Mucosa of descending colon (tissue), 3 donors: ENCODE measurements at regions not wholly inside any gene's neighbourhood (a gene's known extent, or its start where the extent isn't known, plus 50 kb on each side); places are given as distances from the start of the nearest gene placed in this dataset.

Experiments
- ATAC-seq: fragments of 200-7000 bp; cut with Tn5 transposase; one replicate; pipeline ENCODE4 v1.9.1; 2020; ENCODE audit warnings: mild to moderate bottlenecking, moderate library complexity
- DNase-seq, 3 donors: peaks; one replicate each; pipeline ENCODE4 v3.0.0-alpha.2; 2020
- H3K36me3 ChIP-seq: fragments of 200-600 bp; one replicate; pipeline ENCODE4 v1.8.0; 2021; ENCODE audit warnings: low read depth, mild to moderate bottlenecking
- H3K4me1 ChIP-seq: fragments of 200-600 bp; one replicate; pipeline ENCODE4 v1.8.0; 2021; ENCODE audit warnings: low read depth, mild to moderate bottlenecking
- H3K4me3 ChIP-seq: fragments of 200-600 bp; one replicate; pipeline ENCODE4 v1.8.0; 2021; ENCODE audit warnings: mild to moderate bottlenecking
- H3K9me3 ChIP-seq: fragments of 200-600 bp; one replicate; pipeline ENCODE4 v1.8.0; 2021; ENCODE audit warnings: mild to moderate bottlenecking
- CTCF ChIP-seq: fragments of 200-600 bp; IDR thresholded peaks from one replicate; pipeline ENCODE4 v1.8.0; 2022; ENCODE audit warnings: antibody characterized with exemption, mild to moderate bottlenecking
- intact Hi-C, 2 donors: fragments of 100-400 bp; cut with DNase I in 1 of 2; cut with micrococcal nuclease in 1 of 2; formaldehyde crosslinking; loops; one replicate each; pipeline versions ENCODE4 v1.11.0 to v1.11.1; 2022; cut with DNase I, micrococcal nuclease
- donor health status: DM: no; HTN: no; CAD: no; lungs with moderate emphysema.
- donor health status: DM: no; HTN: no; CAD: no.
- donor health status: DM: no; HTN: yes; CAD: no.

GRCh38 chr15:91549581-91549980, 303.9 kb upstream of the SLCO3A1 start:
- TF ChIP-seq CTCF, result no peak
- Histone ChIP-seq H3K9me3 (no peaks in the 10 kb centered on the region), H3K36me3 (no peaks in the 10 kb centered on the region), H3K4me3 (no peak overlapping the region), H3K4me1 (no peaks in the 10 kb centered on the region)
- no peak for DNase-seq
- intact Hi-C loops, result no loop called here
- no peak for ATAC-seq

- DNase-seq (no peak), ATAC-seq (no peak)
- no peak for TF ChIP-seq CTCF
- no peaks in the 10 kb centered on the region for H3K9me3 ChIP-seq
- H3K4me3 ChIP-seq, result no peak overlapping the region
- no peaks in the 10 kb centered on the region for H3K36me3 ChIP-seq
- intact Hi-C loops, result no loop called here
- no peaks in the 10 kb centered on the region for H3K4me1 ChIP-seq
Measured at GRCh38 chr15:91552555-91552954, 301.0 kb upstream of the SLCO3A1 start.

DNA sequence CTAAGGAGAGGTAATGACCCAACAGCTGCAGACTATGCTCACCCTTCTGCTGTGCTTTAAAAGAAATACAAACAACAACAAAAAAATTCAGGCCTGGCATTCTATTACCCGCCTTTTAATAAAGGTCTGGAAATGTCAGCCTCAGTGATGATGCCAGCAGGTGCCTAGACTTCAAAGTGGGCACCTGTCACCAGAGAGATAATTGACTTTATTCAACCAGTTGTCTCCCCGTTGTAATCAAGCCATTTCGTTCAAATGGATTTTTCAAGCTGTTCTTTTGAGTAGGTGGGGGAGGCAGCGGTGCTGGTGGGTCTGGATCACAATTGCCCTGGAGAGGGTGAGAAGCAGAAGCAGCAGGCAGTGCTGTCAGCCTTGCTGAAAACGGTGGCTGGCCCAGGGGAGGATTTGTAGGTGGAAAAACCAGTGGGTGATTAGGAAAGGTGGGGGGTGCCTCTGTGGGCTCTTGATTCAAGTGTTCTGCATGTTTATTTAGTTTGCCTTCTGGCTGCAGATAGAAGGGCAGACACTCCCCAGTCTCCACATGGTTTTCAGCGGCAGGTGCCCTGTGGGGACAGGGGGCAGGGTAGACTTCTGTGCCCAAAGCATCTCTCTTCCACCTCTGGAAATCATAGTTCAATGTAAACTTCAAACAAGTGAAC, 300.2 kb upstream of the SLCO3A1 start:
- DNase-seq (no peak), ATAC-seq (no peak)
- Histone ChIP-seq H3K4me3 (no peak overlapping the region), H3K36me3 (no peaks in the 10 kb centered on the region), H3K9me3 (no peaks in the 10 kb centered on the region), H3K4me1 (no peaks in the 10 kb centered on the region)
- intact Hi-C loops, result no loop called here
- TF ChIP-seq CTCF, result no peak

DNA sequence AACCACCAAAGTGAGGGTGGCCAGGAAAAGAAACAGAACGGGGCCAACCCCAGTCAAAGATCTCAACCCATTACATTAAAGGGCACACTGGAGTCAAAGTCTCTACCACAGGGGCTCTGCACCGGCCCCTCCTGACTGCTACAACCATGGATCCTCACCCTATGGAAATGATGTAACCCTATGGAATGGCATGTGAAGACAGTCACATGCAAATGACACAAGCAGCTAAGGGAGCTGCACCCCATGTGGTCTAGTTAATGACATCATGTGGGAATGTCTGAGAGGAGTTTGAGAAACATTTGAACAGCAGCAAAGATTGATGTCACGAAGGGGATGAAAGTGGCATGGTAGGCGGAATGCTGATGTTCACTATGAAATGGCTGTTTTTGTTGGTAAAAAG, 298.2 kb upstream of the SLCO3A1 start:
- no peaks in the 10 kb centered on the region for H3K4me1 ChIP-seq
- no peak overlapping the region for H3K4me3 ChIP-seq
- H3K9me3 ChIP-seq, result no peaks in the 10 kb centered on the region
- intact Hi-C loops, result no loop called here
- DNase-seq (no peak), ATAC-seq (no peak)
- TF ChIP-seq CTCF, result no peak
- H3K36me3 ChIP-seq, result no peaks in the 10 kb centered on the region

GRCh38 chr15:91556926-91557325, 296.6 kb upstream of the SLCO3A1 start:
- no peaks in the 10 kb centered on the region for H3K9me3 ChIP-seq
- TF ChIP-seq CTCF, result no peak
- H3K36me3 ChIP-seq, result no peaks in the 10 kb centered on the region
- no peak overlapping the region for H3K4me3 ChIP-seq
- intact Hi-C loops, result no loop called here
- no peak for DNase-seq
- no peak for ATAC-seq
- no peaks in the 10 kb centered on the region for H3K4me1 ChIP-seq

DNA sequence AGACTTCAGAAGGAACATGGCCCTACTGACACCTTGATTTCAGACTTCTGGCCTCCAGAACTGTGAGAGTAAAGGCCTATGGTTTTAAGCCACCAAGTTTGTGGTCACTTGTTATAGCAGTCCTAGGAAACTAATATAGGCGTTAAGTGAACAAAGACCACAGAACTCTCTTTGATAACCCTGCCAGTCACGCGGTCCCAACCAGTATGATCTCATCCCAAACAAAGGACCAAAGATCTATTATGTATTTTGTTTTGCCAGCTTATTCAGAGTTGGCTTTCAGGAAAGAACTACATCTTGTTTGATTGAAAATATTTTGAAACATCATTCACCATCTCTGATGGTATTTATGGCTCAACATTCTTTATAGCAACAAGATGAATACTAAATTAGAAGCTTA, 294.4 kb upstream of the SLCO3A1 start:
- no peaks in the 10 kb centered on the region for H3K36me3 ChIP-seq
- no peak for DNase-seq
- H3K9me3 ChIP-seq, result no peaks in the 10 kb centered on the region
- intact Hi-C loops, result no loop called here
- no peak overlapping the region for H3K4me3 ChIP-seq
- H3K4me1 ChIP-seq, result no peaks in the 10 kb centered on the region
- ATAC-seq, result no peak
- no peak for TF ChIP-seq CTCF
